ENCODE measurements at regions not wholly inside any gene's neighbourhood (a gene's known extent, or its start where the extent isn't known, plus 50 kb on each side); places are given as distances from the start of the nearest gene placed in this dataset.

- DNase-seq, result no peak
Measured at GRCh38 chr1:218718206-218718605, 373.1 kb downstream of the TGFB2 start.

GRCh38 chr1:218718977-218719376, 373.8 kb downstream of the TGFB2 start:
- no peak for DNase-seq

GRCh38 chr1:218728898-218729565, 383.9 kb downstream of the TGFB2 start:
- DNase-seq, result no peak

GRCh38 chr1:218735436-218736032, 390.4 kb downstream of the TGFB2 start:
- DNase-seq, result no peak

GRCh38 chr1:218739426-218739825, 394.3 kb downstream of the TGFB2 start:
- DNase-seq, result no peak

- DNase-seq, result no peak
Measured at GRCh38 chr1:218741852-218742251, 396.7 kb downstream of the TGFB2 start.

GRCh38 chr1:218742467-218743262, 397.5 kb downstream of the TGFB2 start:
- DNase-seq, result no peak

GRCh38 chr1:218743861-218744505, 398.8 kb downstream of the TGFB2 start:
- no peak for DNase-seq

- DNase-seq, result no peak
Measured at GRCh38 chr1:218748071-218748470, 402.9 kb downstream of the TGFB2 start.

GRCh38 chr1:218750216-218750970, 405.3 kb downstream of the TGFB2 start:
- DNase-seq, result no peak

- DNase-seq, result no peak
Measured at GRCh38 chr1:218751208-218751948, 406.2 kb downstream of the TGFB2 start.

- no peak for DNase-seq
Measured at GRCh38 chr1:218752126-218752525, 407.0 kb downstream of the TGFB2 start.

- no peak for DNase-seq
Measured at GRCh38 chr1:218754477-218754876, 409.3 kb downstream of the TGFB2 start.

- no peak for DNase-seq
Measured at GRCh38 chr1:218755128-218755527, 410.0 kb downstream of the TGFB2 start.

- no peak for DNase-seq
Measured at GRCh38 chr1:218759795-218760194, 413.9 kb upstream of the LYPLAL1 start.

- no peak for DNase-seq
Measured at GRCh38 chr1:218760601-218761570, 412.8 kb upstream of the LYPLAL1 start.

- no peak for DNase-seq
Measured at GRCh38 chr1:218763538-218763937, 410.1 kb upstream of the LYPLAL1 start.

GRCh38 chr1:218765753-218766152, 407.9 kb upstream of the LYPLAL1 start:
- DNase-seq, result no peak

- no peak for DNase-seq
Measured at GRCh38 chr1:218771931-218772330, 401.7 kb upstream of the LYPLAL1 start.

- no peak for DNase-seq
Measured at GRCh38 chr1:218772575-218772974, 401.1 kb upstream of the LYPLAL1 start.

Data from effector CD4-positive, alpha-beta T cell (primary cell).